GM23248 (cell line): ENCODE measurements at regions not wholly inside any gene's neighbourhood (a gene's known extent, or its start where the extent isn't known, plus 50 kb on each side); places are given as distances from the start of the nearest gene placed in this dataset.

Source experiments
- DNase-seq: peaks from one replicate; pipeline ENCODE4 v3.0.0-alpha.2; 2015
- H2AFZ ChIP-seq: fragments of 200-600 bp; sonication (generic); 2 replicates; pipeline ENCODE4 v1.6.1; 2016; ENCODE audit warnings: antibody characterized with exemption
- H3F3A ChIP-seq: fragments of 200-600 bp; sonication (generic); 2 replicates; pipeline ENCODE4 v1.6.1; 2016; ENCODE audit warnings: mild to moderate bottlenecking, antibody characterized with exemption, mixed run types; ENCODE audit not compliant: insufficient read depth
- H3K27ac ChIP-seq: fragments of 200-600 bp; sonication (generic); 2 replicates; pipeline ENCODE4 v1.5.1; 2016; ENCODE audit warnings: mild to moderate bottlenecking
- H3K27me3 ChIP-seq: fragments of 200-600 bp; sonication (generic); replicated peaks from 2 replicates; pipeline ENCODE4 v1.6.1; 2016; ENCODE audit warnings: mild to moderate bottlenecking; ENCODE audit not compliant: insufficient read depth
- H3K36me3 ChIP-seq: fragments of 200-600 bp; sonication (generic); 2 replicates; pipeline ENCODE4 v1.6.1; 2016; ENCODE audit warnings: low read depth, mild to moderate bottlenecking
- H3K4me1 ChIP-seq: fragments of 200-600 bp; sonication (generic); 2 replicates; pipeline ENCODE4 v1.6.1; 2016; ENCODE audit warnings: mild to moderate bottlenecking; ENCODE audit not compliant: insufficient read depth
- H3K4me2 ChIP-seq: fragments of 200-600 bp; sonication (generic); one replicate; pipeline ENCODE4 v1.6.1; 2016; ENCODE audit warnings: mild to moderate bottlenecking; ENCODE audit not compliant: unreplicated experiment
- H3K4me3 ChIP-seq: fragments of 200-600 bp; sonication (generic); 2 replicates; pipeline ENCODE4 v1.5.1; 2016; ENCODE audit warnings: mild to moderate bottlenecking
- H3K79me2 ChIP-seq: fragments of 200-600 bp; sonication (generic); 2 replicates; pipeline ENCODE4 v1.6.1; 2016; ENCODE audit warnings: mild to moderate bottlenecking; ENCODE audit not compliant: insufficient read depth
- H3K9ac ChIP-seq: fragments of 200-600 bp; sonication (generic); 2 replicates; pipeline ENCODE4 v1.6.1; 2016; ENCODE audit warnings: mild to moderate bottlenecking
- H3K9me2 ChIP-seq: fragments of 200-600 bp; sonication (generic); 2 replicates; pipeline ENCODE4 v1.6.1; 2016; ENCODE audit warnings: mixed run types, mild to moderate bottlenecking, moderate library complexity; ENCODE audit not compliant: insufficient read depth
- H3K9me3 ChIP-seq: fragments of 200-600 bp; sonication (generic); one replicate; pipeline ENCODE4 v1.6.1; 2017; ENCODE audit warnings: low read depth
- H4K20me1 ChIP-seq: fragments of 200-600 bp; sonication (generic); 2 replicates; pipeline ENCODE4 v1.6.0; 2016; ENCODE audit not compliant: insufficient read depth
- EZH2 ChIP-seq: fragments of 200-600 bp; sonication (generic); IDR thresholded peaks from 2 replicates; pipeline ENCODE4 v1.6.1; 2018; ENCODE audit warnings: antibody characterized with exemption, mild to moderate bottlenecking; ENCODE audit not compliant: insufficient read depth, poor library complexity, severe bottlenecking
- EZH2phosphoT487 ChIP-seq: fragments of 200-600 bp; sonication (generic); IDR thresholded peaks from 2 replicates; pipeline ENCODE4 v1.6.1; 2018; ENCODE audit warnings: antibody characterized with exemption, moderate library complexity, mild to moderate bottlenecking, low read depth; ENCODE audit not compliant: insufficient read depth
- WGBS, 2 experiments: methylation state at CpG; one replicate each; pipeline ENCODE4 v1.1.6; 2015 to 2017; ENCODE audit warnings: low lambda C conversion rate in 2 of 2, low coverage in 1 of 2; ENCODE audit errors: missing lambda C conversion rate in 2 of 2; 5-methylcytosine and 5-hydroxymethylcytosine counted together
- in situ Hi-C: fragments of 300-500 bp; cut with MboI; formaldehyde crosslinking; loops from 2 replicates; pipeline ENCODE4 v1.15.0; 2020

DNA sequence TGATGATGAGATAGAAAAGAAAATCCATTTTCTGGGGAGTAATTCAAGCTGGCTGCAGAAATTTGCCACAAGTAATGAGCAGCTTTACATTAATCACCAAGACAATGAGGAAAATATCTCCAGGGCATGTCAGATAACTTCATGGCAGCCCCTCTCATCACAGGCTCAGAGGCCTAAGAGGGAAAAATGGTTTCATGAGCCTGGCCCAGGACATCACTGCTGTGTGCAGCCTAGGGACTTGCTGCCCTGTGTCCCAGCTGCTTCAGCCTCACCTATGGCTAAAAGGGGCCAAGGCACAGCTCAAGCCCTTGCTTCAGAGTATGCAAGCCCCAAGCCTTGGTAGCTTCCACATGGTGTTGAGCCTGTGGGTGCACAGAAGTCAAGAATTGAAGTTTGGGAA is 161.7 kb downstream of the OPA1 start:
- Histone ChIP-seq H4K20me1 (no peaks in the 10 kb centered on the region), H3K9me3 (no peaks in the 10 kb centered on the region), H3K9ac (no peak overlapping the region), H3K4me1 (no peaks in the 10 kb centered on the region), H3F3A (no peaks in the 10 kb centered on the region), H3K4me3 (no peak overlapping the region), H3K79me2 (no peaks in the 10 kb centered on the region), H3K27ac (no peak overlapping the region), H2AFZ (no peak overlapping the region), H3K4me2 (no peak overlapping the region), H3K9me2 (no peaks in the 10 kb centered on the region), H3K27me3 (no peaks in the 10 kb centered on the region; the same call in 1 of the 2 replicates), H3K36me3 (no peaks in the 10 kb centered on the region)
- DNase-seq, result no peak
- no peak for TF ChIP-seq EZH2phosphoT487
- no peak for TF ChIP-seq EZH2
- in situ Hi-C loops, result no loop called here

DNA sequence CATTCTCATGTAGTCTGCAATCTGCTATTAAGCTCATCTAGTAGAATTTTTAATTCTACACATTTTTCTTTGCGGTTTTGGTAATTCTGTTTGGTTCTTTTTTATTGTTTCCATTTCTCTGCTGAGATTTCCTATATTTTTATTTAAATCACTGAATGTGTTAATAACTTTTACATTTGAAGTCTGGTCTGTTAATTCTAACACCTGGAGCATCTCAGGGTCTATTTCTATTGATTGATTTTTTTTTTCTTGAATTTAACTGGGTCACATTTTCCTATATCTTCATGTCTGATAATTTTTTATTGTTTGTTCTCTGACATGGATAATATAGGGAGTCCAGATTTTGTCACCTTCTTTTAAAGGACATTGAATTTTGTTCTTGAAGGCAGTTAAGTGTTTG is 163.5 kb downstream of the OPA1 start:
- in situ Hi-C loops, result no loop called here
- no peak overlapping the region for H2AFZ ChIP-seq
- no peaks in the 10 kb centered on the region for H3K79me2 ChIP-seq
- H3K9me3 ChIP-seq, result no peaks in the 10 kb centered on the region
- H3F3A ChIP-seq, result no peaks in the 10 kb centered on the region
- no peak for DNase-seq
- no peaks in the 10 kb centered on the region for H3K9me2 ChIP-seq
- TF ChIP-seq EZH2phosphoT487 (no peak), EZH2 (no peak)
- H3K4me1 ChIP-seq, result no peaks in the 10 kb centered on the region
- H3K27ac ChIP-seq, result no peak overlapping the region
- 62 to 66% methylated on average over 1 of the region's 1 CpG for WGBS, 2 experiments
- H4K20me1 ChIP-seq, result no peaks in the 10 kb centered on the region
- H3K4me2 ChIP-seq, result no peak overlapping the region
- H3K27me3 ChIP-seq, result peaks cover 4% of the 10 kb centered on the region; the same call in 1 of the 2 replicates
- no peak overlapping the region for H3K9ac ChIP-seq
- H3K4me3 ChIP-seq, result no peak overlapping the region
- no peaks in the 10 kb centered on the region for H3K36me3 ChIP-seq

DNA sequence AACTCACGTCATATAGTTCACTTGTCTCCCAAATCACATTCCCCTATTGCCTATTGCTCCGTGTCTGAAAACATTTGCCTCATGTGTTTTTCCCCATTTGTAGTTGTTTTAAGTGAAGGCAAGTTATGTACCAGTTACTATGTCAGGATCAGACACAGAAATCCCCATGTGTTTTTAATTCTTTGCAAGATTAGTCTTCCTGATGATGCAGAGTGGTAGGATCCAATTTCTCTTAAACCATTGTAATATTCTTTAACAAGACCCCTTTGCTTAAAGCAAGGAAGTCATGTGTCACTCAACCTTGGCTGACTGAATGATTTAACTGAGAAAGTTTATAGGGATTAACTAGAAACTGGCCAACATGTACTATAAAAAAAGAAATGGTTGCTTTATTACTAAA is 164.4 kb downstream of the OPA1 start:
- H3K27me3 ChIP-seq, result peaks cover 4% of the 10 kb centered on the region; the same call in 1 of the 2 replicates
- H3F3A ChIP-seq, result no peaks in the 10 kb centered on the region
- H3K27ac ChIP-seq, result no peak overlapping the region
- H2AFZ ChIP-seq, result no peak overlapping the region
- WGBS, 2 experiments, result 5 to 8% methylated on average over 2 of the region's 2 CpGs
- no peak overlapping the region for H3K9ac ChIP-seq
- no peaks in the 10 kb centered on the region for H3K36me3 ChIP-seq
- no peak for TF ChIP-seq EZH2phosphoT487
- no peak for TF ChIP-seq EZH2
- no peaks in the 10 kb centered on the region for H3K9me3 ChIP-seq
- no peaks in the 10 kb centered on the region for H4K20me1 ChIP-seq
- no peak for DNase-seq
- H3K4me1 ChIP-seq, result no peaks in the 10 kb centered on the region
- in situ Hi-C loops, result no loop called here
- no peaks in the 10 kb centered on the region for H3K79me2 ChIP-seq
- H3K9me2 ChIP-seq, result no peaks in the 10 kb centered on the region
- H3K4me3 ChIP-seq, result no peak overlapping the region
- no peak overlapping the region for H3K4me2 ChIP-seq

DNA sequence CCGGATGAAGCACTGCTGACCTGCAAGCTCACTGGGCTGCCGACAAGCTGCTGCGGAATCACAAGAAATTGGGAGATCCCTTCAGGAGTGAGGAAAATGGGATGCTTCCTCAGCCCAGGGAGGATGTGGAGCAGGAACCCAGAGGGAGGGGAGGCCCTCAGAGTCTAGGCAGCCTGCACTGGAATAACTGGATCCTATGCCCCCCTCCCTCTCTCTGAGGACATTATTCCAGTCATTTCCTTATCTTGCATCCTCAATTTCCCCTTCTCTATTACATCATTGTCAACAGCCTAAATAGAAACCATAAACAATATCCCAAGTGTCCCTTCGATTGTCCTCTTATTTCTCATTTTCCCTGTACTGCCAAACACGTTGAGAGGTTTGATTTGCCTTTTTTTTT is 169.0 kb downstream of the OPA1 start:
- Histone ChIP-seq H3F3A (no peaks in the 10 kb centered on the region), H3K4me2 (no peak overlapping the region), H3K9me3 (no peaks in the 10 kb centered on the region), H3K36me3 (no peaks in the 10 kb centered on the region), H3K9me2 (no peaks in the 10 kb centered on the region), H3K4me1 (no peaks in the 10 kb centered on the region), H3K27me3 (peaks cover 32% of the 10 kb centered on the region), H3K9ac (no peak overlapping the region), H4K20me1 (no peaks in the 10 kb centered on the region), H3K27ac (no peak overlapping the region), H3K4me3 (no peak overlapping the region), H3K79me2 (no peaks in the 10 kb centered on the region), H2AFZ (no peak overlapping the region)
- TF ChIP-seq EZH2 (no peak), EZH2phosphoT487 (no peak)
- no peak for DNase-seq
- in situ Hi-C loops, result no loop called here
- WGBS, 2 experiments, result 79 to 85% methylated on average over 5 of the region's 5 CpGs

DNA sequence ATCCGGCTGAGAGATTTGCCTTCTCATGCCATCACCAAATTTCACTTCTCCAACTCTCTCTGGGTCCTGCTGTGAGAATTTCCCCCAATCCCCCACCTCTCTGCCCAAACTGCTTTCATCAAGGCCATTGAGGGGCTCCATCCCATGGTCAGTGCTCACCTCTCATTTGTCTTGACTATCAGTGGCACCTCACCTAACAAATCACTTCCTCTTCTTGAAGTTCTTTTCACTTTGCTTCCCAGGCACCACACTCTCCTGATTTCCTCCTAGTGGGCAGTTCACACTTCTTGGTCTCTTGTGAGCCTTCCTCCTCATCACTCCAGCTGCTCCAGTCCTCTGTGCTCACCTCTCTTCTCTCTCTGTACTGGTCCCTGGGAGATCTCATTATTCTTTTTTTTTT is 169.6 kb downstream of the OPA1 start:
- H3K4me2 ChIP-seq, result no peak overlapping the region
- no peak overlapping the region for H2AFZ ChIP-seq
- no peaks in the 10 kb centered on the region for H3K79me2 ChIP-seq
- H3K9me3 ChIP-seq, result no peaks in the 10 kb centered on the region
- H3K36me3 ChIP-seq, result no peaks in the 10 kb centered on the region
- in situ Hi-C loops, result no loop called here
- no peak overlapping the region for H3K4me3 ChIP-seq
- H3K4me1 ChIP-seq, result peaks cover 3% of the 10 kb centered on the region
- WGBS, 2 experiments, result 85 to 93% methylated on average over 1 of the region's 1 CpG
- peaks cover 32% of the 10 kb centered on the region for H3K27me3 ChIP-seq
- DNase-seq, result no peak
- H3K9me2 ChIP-seq, result no peaks in the 10 kb centered on the region
- no peaks in the 10 kb centered on the region for H3F3A ChIP-seq
- TF ChIP-seq EZH2phosphoT487 (no peak), EZH2 (no peak)
- no peaks in the 10 kb centered on the region for H4K20me1 ChIP-seq
- no peak overlapping the region for H3K27ac ChIP-seq
- no peak overlapping the region for H3K9ac ChIP-seq
